Gastroesophageal sphincter (tissue), 4 donors: ENCODE measurements at regions not wholly inside any gene's neighbourhood (a gene's known extent, or its start where the extent isn't known, plus 50 kb on each side); places are given as distances from the start of the nearest gene placed in this dataset.

Source experiments
- ATAC-seq: fragments of 150-250 bp; one replicate; pipeline ENCODE4 v1.9.1; 2016; ENCODE audit warnings: mild to moderate bottlenecking, moderate library complexity
- H3K27ac ChIP-seq, 4 donors: fragments of 200-600 bp; sonication (generic) in 3 of 4; 1 replicate in 3 of 4; 2 replicates in 1 of 4; pipeline ENCODE4 v1.5.1; 2016 to 2019
- H3K27me3 ChIP-seq: fragments of 200-600 bp; sonication (generic); one replicate; pipeline ENCODE4 v1.5.1; 2019
- H3K36me3 ChIP-seq, 2 donors: fragments of 200-600 bp; sonication (generic); one replicate each; pipeline ENCODE4 v1.5.1; 2019; ENCODE audit warnings: control low read depth in 1 of 2
- H3K4me1 ChIP-seq, 3 donors: fragments of 200-600 bp; sonication (generic); 1 replicate in 2 of 3; 2 replicates in 1 of 3; pipeline ENCODE4 v1.5.1; 2016 to 2019; ENCODE audit warnings: control low read depth in 2 of 3
- H3K4me3 ChIP-seq, 2 donors: fragments of 200-600 bp; sonication (generic); one replicate each; pipeline ENCODE4 v1.5.1; 2019; ENCODE audit warnings: mild to moderate bottlenecking in 1 of 2, moderate library complexity in 1 of 2
- H3K9me3 ChIP-seq, 3 donors: fragments of 200-600 bp; sonication (generic); one replicate each; pipeline ENCODE4 v1.5.1; 2017 to 2019; ENCODE audit warnings: control low read depth in 2 of 3
- EP300 ChIP-seq: sonication (generic); formaldehyde crosslinking; IDR thresholded peaks from one replicate; pipeline ENCODE4 v1.6.1; 2017; ENCODE audit warnings: antibody characterized with exemption, mild to moderate bottlenecking
- POLR2A ChIP-seq, 2 donors: fragments of 450-650 bp; IDR thresholded peaks; one replicate each; pipeline ENCODE4 v1.6.1; 2017; ENCODE audit warnings: antibody characterized with exemption in 2 of 2, mild to moderate bottlenecking in 2 of 2, moderate library complexity in 1 of 2
- POLR2AphosphoS5 ChIP-seq: sonication (generic); formaldehyde crosslinking; IDR thresholded peaks from one replicate; pipeline ENCODE4 v1.6.1; 2017; ENCODE audit warnings: antibody characterized with exemption
- WGBS, 2 donors: methylation state at CpG; one replicate each; pipeline ENCODE4 v1.1.5; 2018; ENCODE audit warnings: low coverage in 1 of 2; 5-methylcytosine and 5-hydroxymethylcytosine counted together
- TF ChIP-seq, protein P1 (sequence below), 4 experiments: fragments of 200-600 bp in 2 of 4; fragments of 450-650 bp in 2 of 4; sonication (generic) in 1 of 4; IDR thresholded peaks; one replicate each; pipeline ENCODE4 v1.5.1; 2017 to 2019; ENCODE audit warnings: antibody characterized with exemption in 4 of 4, mild to moderate bottlenecking in 2 of 4, moderate library complexity in 2 of 4

DNA sequence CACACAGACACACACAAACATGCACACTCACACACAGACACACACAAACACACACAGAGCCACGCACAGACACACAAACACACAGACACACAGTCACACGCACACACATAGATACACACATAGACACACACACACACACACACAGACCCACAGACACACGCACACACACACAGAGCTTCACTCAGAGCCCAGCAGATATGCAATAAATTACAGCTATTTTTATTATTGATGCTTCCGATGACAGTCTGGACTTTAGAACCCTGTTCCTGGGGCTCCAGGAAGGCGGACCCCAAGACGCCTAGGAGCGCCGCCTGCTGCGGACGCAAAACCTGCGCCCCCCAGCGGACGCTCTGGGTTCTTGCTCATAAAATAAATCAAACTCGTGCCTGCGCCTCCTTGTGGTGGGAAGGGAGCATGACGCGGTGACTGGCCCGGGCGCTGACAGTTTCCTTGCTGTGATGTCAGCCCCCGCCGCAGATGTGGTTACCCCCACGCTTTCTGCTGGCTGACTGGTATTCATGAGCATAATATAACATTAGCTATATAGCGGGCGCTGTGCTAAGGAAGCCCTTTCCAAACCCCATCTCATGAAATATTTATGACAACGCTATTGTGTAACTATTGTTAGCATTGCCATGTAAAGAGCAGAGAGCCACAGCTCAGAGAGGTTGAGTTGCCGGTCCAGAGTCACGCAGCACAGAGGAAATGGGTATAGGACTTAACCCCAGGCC is 64.4 kb upstream of the TM9SF2 start:
- H3K27ac ChIP-seq = no peak overlapping the region
- no peaks in the 10 kb centered on the region for H3K36me3 ChIP-seq
- H3K9me3 ChIP-seq = no peaks in the 10 kb centered on the region
- peaks cover 0 to 8% (median 0%) of the 10 kb centered on the region in 3 donors for H3K4me1 ChIP-seq
- peak; percentile 61 for ATAC-seq
- TF ChIP-seq, protein P1, sequence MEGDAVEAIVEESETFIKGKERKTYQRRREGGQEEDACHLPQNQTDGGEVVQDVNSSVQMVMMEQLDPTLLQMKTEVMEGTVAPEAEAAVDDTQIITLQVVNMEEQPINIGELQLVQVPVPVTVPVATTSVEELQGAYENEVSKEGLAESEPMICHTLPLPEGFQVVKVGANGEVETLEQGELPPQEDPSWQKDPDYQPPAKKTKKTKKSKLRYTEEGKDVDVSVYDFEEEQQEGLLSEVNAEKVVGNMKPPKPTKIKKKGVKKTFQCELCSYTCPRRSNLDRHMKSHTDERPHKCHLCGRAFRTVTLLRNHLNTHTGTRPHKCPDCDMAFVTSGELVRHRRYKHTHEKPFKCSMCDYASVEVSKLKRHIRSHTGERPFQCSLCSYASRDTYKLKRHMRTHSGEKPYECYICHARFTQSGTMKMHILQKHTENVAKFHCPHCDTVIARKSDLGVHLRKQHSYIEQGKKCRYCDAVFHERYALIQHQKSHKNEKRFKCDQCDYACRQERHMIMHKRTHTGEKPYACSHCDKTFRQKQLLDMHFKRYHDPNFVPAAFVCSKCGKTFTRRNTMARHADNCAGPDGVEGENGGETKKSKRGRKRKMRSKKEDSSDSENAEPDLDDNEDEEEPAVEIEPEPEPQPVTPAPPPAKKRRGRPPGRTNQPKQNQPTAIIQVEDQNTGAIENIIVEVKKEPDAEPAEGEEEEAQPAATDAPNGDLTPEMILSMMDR (IDR thresholded peaks at IDR 0.05) = peak; percentile 100
- TF ChIP-seq POLR2AphosphoS5 = no peak
- H3K4me3 ChIP-seq = no peak overlapping the region
- H3K27me3 ChIP-seq = peaks cover 30% of the 10 kb centered on the region
- 8 to 14% methylated on average over 9 to 23 of the region's 27 CpGs for WGBS, 2 donors

DNA sequence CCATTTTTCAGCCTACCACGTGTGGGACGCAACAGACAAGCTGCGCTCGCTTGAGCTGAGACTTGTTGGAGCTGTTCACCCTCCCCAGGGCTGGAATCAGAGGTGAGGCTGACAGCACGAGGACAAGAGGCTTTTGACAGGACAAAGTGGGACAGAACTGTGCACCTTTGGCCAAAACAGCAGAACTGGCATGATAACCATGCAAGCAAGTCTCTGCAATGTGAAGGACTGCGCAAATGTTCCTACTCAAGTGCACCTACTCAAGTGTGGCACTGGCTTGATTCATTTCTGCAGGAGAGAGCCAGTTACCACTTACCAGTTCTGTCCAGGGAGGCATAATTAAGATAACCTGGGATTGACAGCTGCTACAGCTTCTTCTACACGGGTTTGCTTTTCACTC is 62.2 kb upstream of the TM9SF2 start:
- H3K4me3 ChIP-seq = no peak overlapping the region
- 74% methylated on average over 3 of the region's 7 CpGs; no CpG with 5 or more reads in 1 of the 2 donors for WGBS, 2 donors

DNA sequence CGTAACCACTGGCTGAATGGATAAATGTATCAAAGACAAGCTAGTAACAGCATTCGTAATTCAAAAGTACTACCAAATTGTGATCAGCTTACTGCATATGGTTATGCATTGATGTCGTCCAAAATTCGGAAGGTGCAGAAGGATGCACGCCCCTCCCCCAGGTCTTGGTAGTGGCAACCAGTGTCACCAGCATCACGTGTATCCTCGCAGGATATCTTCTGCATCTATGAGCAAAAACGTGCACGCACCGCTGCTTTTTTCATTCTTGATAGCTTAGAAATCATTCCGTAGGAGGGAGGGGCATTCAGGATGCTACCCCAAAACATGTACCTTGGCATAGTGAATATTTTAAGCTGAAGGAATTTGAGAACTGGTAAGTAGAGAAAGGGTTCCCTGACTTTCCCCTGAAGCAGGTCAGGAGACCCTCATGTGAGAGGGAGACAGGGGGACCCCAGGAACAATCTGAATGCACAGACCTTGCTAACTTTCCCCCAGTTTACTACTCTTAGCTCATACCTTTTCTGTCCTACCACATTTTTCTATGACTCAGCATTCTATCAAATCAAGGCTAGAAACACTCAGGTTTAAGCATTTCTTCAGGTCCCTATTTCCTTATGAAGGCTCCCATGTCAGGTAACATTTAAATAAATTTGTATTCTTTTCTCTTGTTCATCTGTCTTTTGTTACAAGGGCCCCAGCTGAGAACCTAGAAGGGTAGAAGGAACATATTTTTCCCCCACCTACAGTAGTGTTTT is 61.2 kb upstream of the TM9SF2 start:
- H3K36me3 ChIP-seq = no peaks in the 10 kb centered on the region
- H3K27me3 ChIP-seq = peaks cover 30% of the 10 kb centered on the region
- no peak overlapping the region for H3K27ac ChIP-seq
- TF ChIP-seq, protein P1 (IDR thresholded peaks at IDR 0.05) = no peak
- TF ChIP-seq POLR2AphosphoS5 (no peak), POLR2A (IDR thresholded peaks at IDR 0.05) (no peak), EP300 (no peak)
- H3K4me3 ChIP-seq = no peak overlapping the region
- WGBS, 2 donors = 68 to 73% methylated on average over 10 to 11 of the region's 11 CpGs
- no peak for ATAC-seq
- H3K4me1 ChIP-seq = peaks cover 0 to 8% (median 0%) of the 10 kb centered on the region in 3 donors
- H3K9me3 ChIP-seq = no peaks in the 10 kb centered on the region

More for the DNA sequence above, 62.2 kb upstream of the TM9SF2 start:
- Histone ChIP-seq H3K9me3 (no peaks in the 10 kb centered on the region), H3K27me3 (peaks cover 30% of the 10 kb centered on the region), H3K27ac (no peak overlapping the region), H3K4me1 (peaks cover 0 to 8% (median 0%) of the 10 kb centered on the region in 3 donors), H3K36me3 (no peaks in the 10 kb centered on the region)
- TF ChIP-seq POLR2AphosphoS5 (no peak), POLR2A (IDR thresholded peaks at IDR 0.05) (no peak), EP300 (no peak)
- TF ChIP-seq, protein P1 (IDR thresholded peaks at IDR 0.05) = no peak
- ATAC-seq = no peak

DNA sequence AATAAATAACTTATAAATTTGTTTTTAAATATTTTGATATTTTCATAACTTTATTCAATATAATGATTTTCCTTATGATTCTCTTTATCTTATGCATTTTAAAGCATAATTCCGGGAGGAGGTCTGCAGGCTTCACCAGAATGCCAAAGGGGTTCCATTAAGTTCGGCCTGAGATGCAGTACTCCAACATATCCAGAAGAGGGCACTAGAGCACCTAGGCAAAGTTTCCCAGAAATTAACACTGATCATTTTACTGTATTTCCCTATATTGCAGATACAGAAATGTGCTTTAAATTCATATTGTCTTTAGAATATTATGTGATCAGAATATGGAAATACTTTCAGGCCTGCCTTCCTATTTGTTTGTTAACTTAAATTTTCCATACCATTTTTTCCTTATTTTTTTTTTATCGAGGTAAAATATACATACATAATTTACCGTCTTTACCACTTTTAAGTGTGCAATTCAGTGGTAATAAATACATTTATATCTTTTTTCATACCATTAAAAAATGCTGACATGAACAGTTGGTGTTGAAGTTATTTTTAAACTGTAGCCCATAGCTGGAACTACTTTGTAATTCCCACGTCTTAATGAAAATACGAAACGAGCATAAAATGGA is 58.9 kb upstream of the TM9SF2 start:
- no peaks in the 10 kb centered on the region for H3K9me3 ChIP-seq
- H3K4me3 ChIP-seq = no peak overlapping the region
- 65% methylated on average over 7 of the region's 7 CpGs for WGBS, 2 donors
- no peak overlapping the region for H3K27ac ChIP-seq
- peaks cover 30% of the 10 kb centered on the region for H3K27me3 ChIP-seq
- ATAC-seq = no peak
- no peaks in the 10 kb centered on the region for H3K4me1 ChIP-seq
- no peaks in the 10 kb centered on the region for H3K36me3 ChIP-seq
- TF ChIP-seq, protein P1 (IDR thresholded peaks at IDR 0.05) = peak; percentile 85 to 94 (median 87)
- no peak for TF ChIP-seq POLR2A (IDR thresholded peaks at IDR 0.05)
